ENCODE measurements at regions not wholly inside any gene's neighbourhood (a gene's known extent, or its start where the extent isn't known, plus 50 kb on each side); places are given as distances from the start of the nearest gene placed in this dataset.
"Not testable (repeated sequence)": the region's sequence is repeated elsewhere in the genome, so short reads cannot be mapped to it uniquely, and the experiment has no call there.

- H3K14ac ChIP-seq (ENCODE audit: low read length in 2 of 2); H2AFZ ChIP-seq (ENCODE audit: low read depth, low read length); H2BK120ac ChIP-seq (ENCODE audit: low read depth, low read length); H3K4me3 ChIP-seq (ENCODE audit: insufficient read depth in 1 of 2, low read depth in 1 of 2, low read length in 2 of 2); H4K8ac ChIP-seq (ENCODE audit: low read length); H3K9me3 ChIP-seq (ENCODE audit: control insufficient read depth, low read length); H4K91ac ChIP-seq (ENCODE audit: low read length); H2AK5ac ChIP-seq (ENCODE audit: low read length, severe bottlenecking); H2BK5ac ChIP-seq (ENCODE audit: low read depth, low read length, poor library complexity, severe bottlenecking); H3K18ac ChIP-seq (ENCODE audit: low read depth in 1 of 2, low read length in 2 of 2); H3K4me1 ChIP-seq (ENCODE audit: control insufficient read depth, insufficient read depth, low read depth, low read length); H2BK15ac ChIP-seq (ENCODE audit: low read depth, poor library complexity, severe bottlenecking); H3K23ac ChIP-seq (ENCODE audit: low read length in 2 of 2); H3K9ac ChIP-seq (ENCODE audit: low read length); H3K27ac ChIP-seq (ENCODE audit: low read length, poor library complexity, severe bottlenecking); DNase-seq; H3K4me2 ChIP-seq (ENCODE audit: low read length, poor library complexity, severe bottlenecking); H2BK12ac ChIP-seq (ENCODE audit: low read length in 2 of 2); H3K79me1 ChIP-seq (replicated peaks; ENCODE audit: low read length, poor library complexity, severe bottlenecking); H3K36me3 ChIP-seq (ENCODE audit: control insufficient read depth in 1 of 2, insufficient read depth in 2 of 2, low read depth in 1 of 2, low read length in 2 of 2); H3K27me3 ChIP-seq (ENCODE audit: control insufficient read depth in 1 of 2, insufficient read depth in 1 of 2, low read length in 2 of 2); H3K4ac ChIP-seq (ENCODE audit: low read depth in 1 of 2, low read length in 2 of 2): not testable (repeated sequence)
- no CpG with 5 or more reads among the region's 2 CpGs for WGBS
Measured at GRCh38 chr1:120593648-120594047, 130.1 kb upstream of the NBPF26 start.

DNA sequence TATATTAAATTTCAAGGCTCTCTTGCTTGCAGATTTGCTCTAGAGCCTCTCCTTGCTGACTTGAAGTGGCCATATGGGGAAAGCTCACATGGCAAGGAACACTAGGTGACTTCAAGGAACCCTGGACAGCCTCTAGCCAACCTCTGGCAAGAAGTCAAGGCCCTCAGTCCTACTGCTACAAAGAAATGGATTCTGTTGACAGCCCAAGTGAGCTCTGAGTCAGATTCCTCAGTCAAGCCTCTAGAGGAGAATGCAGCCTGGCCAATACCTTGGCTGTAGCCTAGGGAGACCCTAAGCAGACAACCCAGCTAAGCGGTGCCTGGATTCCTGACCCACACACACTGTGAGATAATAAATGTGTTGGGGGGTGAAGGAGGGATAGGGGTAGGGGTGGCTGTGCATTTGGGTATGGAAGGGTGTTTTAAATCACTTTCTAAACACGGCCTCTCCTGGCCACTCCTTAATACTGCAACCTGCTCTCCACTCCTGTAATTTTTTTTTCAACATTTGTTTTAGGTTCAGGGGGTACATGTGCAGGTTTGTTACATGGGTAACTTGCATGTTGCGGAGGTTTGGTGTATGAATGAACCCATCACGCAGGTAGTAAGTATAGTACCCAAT is 125.3 kb upstream of the NBPF26 start:
- not testable (repeated sequence) for H3K36me3 ChIP-seq (ENCODE audit: control insufficient read depth in 1 of 2, insufficient read depth in 2 of 2, low read depth in 1 of 2, low read length in 2 of 2); H2AFZ ChIP-seq (ENCODE audit: low read depth, low read length); H3K4me3 ChIP-seq (ENCODE audit: insufficient read depth in 1 of 2, low read depth in 1 of 2, low read length in 2 of 2); H3K4me1 ChIP-seq (ENCODE audit: control insufficient read depth, insufficient read depth, low read depth, low read length); DNase-seq; H3K14ac ChIP-seq (ENCODE audit: low read length in 2 of 2); H4K91ac ChIP-seq (ENCODE audit: low read length); H4K8ac ChIP-seq (ENCODE audit: low read length); H3K4me2 ChIP-seq (ENCODE audit: low read length, poor library complexity, severe bottlenecking); H3K9me3 ChIP-seq (ENCODE audit: control insufficient read depth, low read length); H3K27ac ChIP-seq (ENCODE audit: low read length, poor library complexity, severe bottlenecking); H2BK12ac ChIP-seq (ENCODE audit: low read length in 2 of 2); H2BK120ac ChIP-seq (ENCODE audit: low read depth, low read length); H3K18ac ChIP-seq (ENCODE audit: low read depth in 1 of 2, low read length in 2 of 2); H3K9ac ChIP-seq (ENCODE audit: low read length); H3K4ac ChIP-seq (ENCODE audit: low read depth in 1 of 2, low read length in 2 of 2); H2BK5ac ChIP-seq (ENCODE audit: low read depth, low read length, poor library complexity, severe bottlenecking); H2BK15ac ChIP-seq (ENCODE audit: low read depth, poor library complexity, severe bottlenecking); H3K27me3 ChIP-seq (ENCODE audit: control insufficient read depth in 1 of 2, insufficient read depth in 1 of 2, low read length in 2 of 2); H2AK5ac ChIP-seq (ENCODE audit: low read length, severe bottlenecking); H3K79me1 ChIP-seq (replicated peaks; ENCODE audit: low read length, poor library complexity, severe bottlenecking); H3K23ac ChIP-seq (ENCODE audit: low read length in 2 of 2)
- no CpG with 5 or more reads among the region's 4 CpGs for WGBS

DNA sequence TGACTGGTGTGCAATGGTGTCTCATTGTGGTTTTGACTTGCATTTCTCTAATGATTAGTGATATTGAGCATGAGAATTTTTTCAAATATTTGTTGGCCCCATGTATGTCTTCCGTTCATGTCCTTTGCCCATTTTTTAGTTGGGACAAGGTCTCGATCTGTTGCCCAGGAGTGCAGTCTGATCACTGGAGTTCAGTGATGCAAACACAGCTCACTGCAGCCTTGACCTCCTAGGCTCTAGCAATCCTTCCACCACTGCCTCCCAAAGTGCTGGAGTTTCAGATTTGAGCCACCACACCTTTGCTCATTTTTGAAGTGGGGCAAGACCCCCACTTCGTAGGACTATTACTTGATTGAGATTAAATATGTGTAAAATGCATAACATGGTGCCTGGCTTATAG is 124.2 kb upstream of the NBPF26 start:
- not testable (repeated sequence) for H3K4me3 ChIP-seq (ENCODE audit: insufficient read depth in 1 of 2, low read depth in 1 of 2, low read length in 2 of 2); H2AFZ ChIP-seq (ENCODE audit: low read depth, low read length); H3K14ac ChIP-seq (ENCODE audit: low read length in 2 of 2); H2BK120ac ChIP-seq (ENCODE audit: low read depth, low read length); H3K9me3 ChIP-seq (ENCODE audit: control insufficient read depth, low read length); H3K9ac ChIP-seq (ENCODE audit: low read length); H3K79me1 ChIP-seq (replicated peaks; ENCODE audit: low read length, poor library complexity, severe bottlenecking); H2BK12ac ChIP-seq (ENCODE audit: low read length in 2 of 2); H3K4ac ChIP-seq (ENCODE audit: low read depth in 1 of 2, low read length in 2 of 2); H2BK15ac ChIP-seq (ENCODE audit: low read depth, poor library complexity, severe bottlenecking); H2AK5ac ChIP-seq (ENCODE audit: low read length, severe bottlenecking); H3K4me2 ChIP-seq (ENCODE audit: low read length, poor library complexity, severe bottlenecking); H2BK5ac ChIP-seq (ENCODE audit: low read depth, low read length, poor library complexity, severe bottlenecking); H3K4me1 ChIP-seq (ENCODE audit: control insufficient read depth, insufficient read depth, low read depth, low read length); H4K8ac ChIP-seq (ENCODE audit: low read length); DNase-seq; H3K36me3 ChIP-seq (ENCODE audit: control insufficient read depth in 1 of 2, insufficient read depth in 2 of 2, low read depth in 1 of 2, low read length in 2 of 2); H3K27me3 ChIP-seq (ENCODE audit: control insufficient read depth in 1 of 2, insufficient read depth in 1 of 2, low read length in 2 of 2); H3K23ac ChIP-seq (ENCODE audit: low read length in 2 of 2); H4K91ac ChIP-seq (ENCODE audit: low read length); H3K18ac ChIP-seq (ENCODE audit: low read depth in 1 of 2, low read length in 2 of 2); H3K27ac ChIP-seq (ENCODE audit: low read length, poor library complexity, severe bottlenecking)
- WGBS, result no CpG with 5 or more reads among the region's 3 CpGs

DNA sequence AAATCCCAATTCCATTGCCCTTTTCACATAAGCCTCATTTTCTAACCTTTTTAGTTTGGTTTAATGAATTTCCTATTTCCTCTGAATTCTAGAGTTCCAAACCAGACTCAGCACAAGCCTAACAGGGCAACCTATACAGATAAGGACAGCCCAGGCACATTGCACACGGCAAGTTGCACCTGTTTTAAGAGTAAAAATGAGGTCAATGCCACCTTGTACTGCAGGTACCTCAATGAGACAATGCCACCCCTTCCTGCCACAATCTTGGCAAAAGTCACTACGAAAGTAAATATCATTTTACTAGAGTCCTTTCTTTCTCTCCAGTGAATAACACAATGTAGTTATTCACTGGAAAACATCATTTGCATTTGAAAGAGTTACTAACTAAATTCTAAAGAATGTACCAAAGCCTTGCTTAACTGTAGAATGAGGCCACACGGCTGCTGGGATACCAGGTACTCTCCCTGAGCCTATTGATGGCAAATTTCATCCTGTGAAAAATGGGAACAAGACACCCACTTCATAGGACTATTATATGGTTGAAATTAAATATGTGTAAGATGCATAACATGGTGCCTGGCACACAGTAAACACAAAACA is 123.2 kb upstream of the NBPF26 start:
- not testable (repeated sequence) for DNase-seq; H3K4me2 ChIP-seq (ENCODE audit: low read length, poor library complexity, severe bottlenecking); H4K91ac ChIP-seq (ENCODE audit: low read length); H3K9me3 ChIP-seq (ENCODE audit: control insufficient read depth, low read length); H3K27me3 ChIP-seq (ENCODE audit: control insufficient read depth in 1 of 2, insufficient read depth in 1 of 2, low read length in 2 of 2); H2BK15ac ChIP-seq (ENCODE audit: low read depth, poor library complexity, severe bottlenecking); H3K36me3 ChIP-seq (ENCODE audit: control insufficient read depth in 1 of 2, insufficient read depth in 2 of 2, low read depth in 1 of 2, low read length in 2 of 2); H2BK5ac ChIP-seq (ENCODE audit: low read depth, low read length, poor library complexity, severe bottlenecking); H3K14ac ChIP-seq (ENCODE audit: low read length in 2 of 2); H3K4me3 ChIP-seq (ENCODE audit: insufficient read depth in 1 of 2, low read depth in 1 of 2, low read length in 2 of 2); H3K27ac ChIP-seq (ENCODE audit: low read length, poor library complexity, severe bottlenecking); H4K8ac ChIP-seq (ENCODE audit: low read length); H3K4ac ChIP-seq (ENCODE audit: low read depth in 1 of 2, low read length in 2 of 2); H3K23ac ChIP-seq (ENCODE audit: low read length in 2 of 2); H2AFZ ChIP-seq (ENCODE audit: low read depth, low read length); H3K4me1 ChIP-seq (ENCODE audit: control insufficient read depth, insufficient read depth, low read depth, low read length); H3K79me1 ChIP-seq (replicated peaks; ENCODE audit: low read length, poor library complexity, severe bottlenecking); H3K9ac ChIP-seq (ENCODE audit: low read length); H2BK120ac ChIP-seq (ENCODE audit: low read depth, low read length); H3K18ac ChIP-seq (ENCODE audit: low read depth in 1 of 2, low read length in 2 of 2); H2AK5ac ChIP-seq (ENCODE audit: low read length, severe bottlenecking); H2BK12ac ChIP-seq (ENCODE audit: low read length in 2 of 2)
- WGBS, result no CpG with 5 or more reads among the region's 3 CpGs

All from mesenchymal stem cell (in vitro differentiated cells and primary cell).